B cell (primary cell): ENCODE measurements at regions not wholly inside any gene's neighbourhood (a gene's known extent, or its start where the extent isn't known, plus 50 kb on each side); places are given as distances from the start of the nearest gene placed in this dataset.

ENCODE experiments used
- EZH2 ChIP-seq: IDR thresholded peaks from 2 replicates; pipeline ENCODE4 v1.6.1; 2012; ENCODE audit warnings: borderline replicate concordance, low read depth, mild to moderate bottlenecking, moderate library complexity, low read length; ENCODE audit not compliant: insufficient read depth, poor library complexity, severe bottlenecking
- TF ChIP-seq, protein P1 (sequence below): fragments of 200-600 bp; IDR thresholded peaks from one replicate; pipeline ENCODE4 v1.8.0; 2022; ENCODE audit warnings: antibody characterized with exemption, mild to moderate bottlenecking

DNA sequence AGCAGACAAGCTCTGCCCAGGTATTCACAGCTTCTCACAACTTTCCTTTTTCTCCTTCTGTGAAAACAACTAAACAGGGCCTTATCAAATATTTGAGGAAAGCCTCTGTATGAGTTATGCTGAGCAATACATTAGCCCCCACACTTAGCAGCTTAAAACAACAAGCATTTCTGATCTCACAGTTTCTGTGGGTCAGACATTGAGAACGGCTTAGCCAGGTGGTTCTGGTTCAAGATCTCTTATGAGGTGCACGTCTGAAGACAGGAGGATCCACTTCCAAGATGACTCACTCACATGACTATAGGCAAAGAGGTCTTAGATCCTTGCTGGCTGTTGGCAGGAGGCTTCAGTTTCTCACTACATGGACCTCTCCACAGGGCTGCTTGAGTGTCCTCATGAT, 181.4 kb upstream of the WSCD1 start:
- TF ChIP-seq, protein P1, sequence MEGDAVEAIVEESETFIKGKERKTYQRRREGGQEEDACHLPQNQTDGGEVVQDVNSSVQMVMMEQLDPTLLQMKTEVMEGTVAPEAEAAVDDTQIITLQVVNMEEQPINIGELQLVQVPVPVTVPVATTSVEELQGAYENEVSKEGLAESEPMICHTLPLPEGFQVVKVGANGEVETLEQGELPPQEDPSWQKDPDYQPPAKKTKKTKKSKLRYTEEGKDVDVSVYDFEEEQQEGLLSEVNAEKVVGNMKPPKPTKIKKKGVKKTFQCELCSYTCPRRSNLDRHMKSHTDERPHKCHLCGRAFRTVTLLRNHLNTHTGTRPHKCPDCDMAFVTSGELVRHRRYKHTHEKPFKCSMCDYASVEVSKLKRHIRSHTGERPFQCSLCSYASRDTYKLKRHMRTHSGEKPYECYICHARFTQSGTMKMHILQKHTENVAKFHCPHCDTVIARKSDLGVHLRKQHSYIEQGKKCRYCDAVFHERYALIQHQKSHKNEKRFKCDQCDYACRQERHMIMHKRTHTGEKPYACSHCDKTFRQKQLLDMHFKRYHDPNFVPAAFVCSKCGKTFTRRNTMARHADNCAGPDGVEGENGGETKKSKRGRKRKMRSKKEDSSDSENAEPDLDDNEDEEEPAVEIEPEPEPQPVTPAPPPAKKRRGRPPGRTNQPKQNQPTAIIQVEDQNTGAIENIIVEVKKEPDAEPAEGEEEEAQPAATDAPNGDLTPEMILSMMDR, result no peak
- TF ChIP-seq EZH2, result no peak
